ENCODE measurements at regions not wholly inside any gene's neighbourhood (a gene's known extent, or its start where the extent isn't known, plus 50 kb on each side); places are given as distances from the start of the nearest gene placed in this dataset.
A peak's percentile ranks its signal among the peaks of the same experiment; 100 is the strongest.

- Histone ChIP-seq H3K36me3 (no peaks in the 10 kb centered on the region), H3K27me3 (no peaks in the 10 kb centered on the region), H3K27ac (no peak overlapping the region), H3K4me3 (replicated peaks in 1 of 3) (no peak overlapping the region), H3K4me1 (peaks cover 0 to 7% of the 10 kb centered on the region in 2 donors), H3K9me3 (no peaks in the 10 kb centered on the region)
- WGBS, 2 donors: 43 to 49% methylated on average over 7 of the region's 7 CpGs
- TF ChIP-seq CTCF (IDR thresholded peaks at IDR 0.05): peak in 5 of 6 experiments; percentile 12 to 84 (median 66)
- no peak for TF ChIP-seq POLR2A (IDR thresholded peaks at IDR 0.05)
- peak; percentile 44 to 52 for DNase-seq
- intact Hi-C loops (cut with DNase I): loop anchor here (10.0 kb wide), 2 partner anchors 321 to 421 kb away; no protein-coding TSS in a partner anchor
Measured at GRCh38 chr2:237154082-237154638, 68.5 kb downstream of the COPS8 start.

- no peak overlapping the region for H3K4me3 ChIP-seq (replicated peaks in 1 of 3)
- H3K4me1 ChIP-seq: no peaks in the 10 kb centered on the region
- no peaks in the 10 kb centered on the region for H3K9me3 ChIP-seq
- 81 to 84% methylated on average over 8 to 11 of the region's 11 CpGs for WGBS, 2 donors
- intact Hi-C loops (cut with DNase I): loop anchor here (10.0 kb wide), 2 partner anchors 320 to 420 kb away; no protein-coding TSS in a partner anchor
- DNase-seq: no peak
- no peaks in the 10 kb centered on the region for H3K27me3 ChIP-seq
- no peak for TF ChIP-seq POLR2A (IDR thresholded peaks at IDR 0.05)
- no peaks in the 10 kb centered on the region for H3K36me3 ChIP-seq
- H3K27ac ChIP-seq: peak overlapping the region in 1 of 3 donors; percentile 70
Measured at GRCh38 chr2:237154884-237155851, 69.5 kb downstream of the COPS8 start.

DNA sequence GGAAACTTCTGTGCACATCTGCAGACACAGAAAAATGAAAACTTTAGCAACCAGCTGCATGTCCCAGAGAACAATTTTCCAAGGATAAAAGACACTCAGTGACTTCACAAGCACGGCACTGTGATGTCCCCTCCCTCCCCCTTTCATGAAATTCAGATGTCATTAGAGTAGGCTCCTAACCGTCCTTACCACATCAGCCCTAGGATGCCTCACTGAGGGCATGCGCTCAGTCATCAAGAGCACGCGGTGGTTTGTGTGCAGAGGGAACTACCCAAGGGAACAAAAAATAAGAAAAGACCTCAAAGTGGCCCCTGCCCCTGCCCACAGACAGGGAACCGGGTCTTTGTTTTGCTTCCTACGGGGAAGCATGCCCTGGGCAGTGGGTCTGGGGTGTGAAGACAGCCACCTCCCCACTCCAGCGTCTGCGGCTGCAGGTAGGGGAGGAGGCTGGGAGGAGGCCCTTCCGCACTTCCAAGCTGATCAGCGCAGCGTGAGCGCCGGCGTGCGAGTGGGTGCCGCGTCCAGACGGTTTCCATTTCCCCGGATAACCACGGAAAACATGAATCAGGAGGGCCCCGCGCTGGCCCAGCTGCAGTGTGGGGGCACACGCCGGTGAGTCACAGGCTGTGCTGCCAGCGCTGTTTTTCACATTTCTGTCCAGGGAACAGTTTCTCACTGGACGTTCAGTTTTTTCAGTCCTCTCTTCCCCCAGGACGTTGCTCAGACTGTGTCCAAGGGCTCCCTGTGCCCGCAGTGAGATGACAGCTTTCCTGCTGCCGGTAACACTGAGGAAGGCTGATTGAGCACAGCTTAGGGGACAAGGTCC is 70.6 kb downstream of the COPS8 start:
- DNase-seq: no peak
- Histone ChIP-seq H3K9me3 (no peaks in the 10 kb centered on the region), H3K4me1 (no peaks in the 10 kb centered on the region), H3K27me3 (no peaks in the 10 kb centered on the region), H3K36me3 (no peaks in the 10 kb centered on the region), H3K4me3 (replicated peaks in 1 of 3) (no peak overlapping the region), H3K27ac (peak overlapping the region in 2 of 3 donors; percentile 61 to 70)
- TF ChIP-seq POLR2A (IDR thresholded peaks at IDR 0.05) (no peak), CTCF (IDR thresholded peaks at IDR 0.05) (no peak)
- intact Hi-C loops (cut with DNase I): loop anchor here (10.0 kb wide), 2 partner anchors 319 to 419 kb away; no protein-coding TSS in a partner anchor
- WGBS, 2 donors: 51 to 60% methylated on average over 30 of the region's 30 CpGs

- H3K36me3 ChIP-seq: no peaks in the 10 kb centered on the region
- DNase-seq: no peak
- TF ChIP-seq POLR2A (IDR thresholded peaks at IDR 0.05) (no peak), CTCF (IDR thresholded peaks at IDR 0.05) (no peak)
- 85 to 89% methylated on average over 26 to 34 of the region's 34 CpGs for WGBS, 2 donors
- no peaks in the 10 kb centered on the region for H3K27me3 ChIP-seq
- no peaks in the 10 kb centered on the region for H3K9me3 ChIP-seq
- peak overlapping the region in 2 of 3 donors; percentile 61 to 70 for H3K27ac ChIP-seq
- intact Hi-C loops (cut with DNase I): loop anchor here (10.0 kb wide), 2 partner anchors 318 to 418 kb away; no protein-coding TSS in a partner anchor
- no peaks in the 10 kb centered on the region for H3K4me1 ChIP-seq
- no peak overlapping the region for H3K4me3 ChIP-seq (replicated peaks in 1 of 3)
Measured at GRCh38 chr2:237156857-237157779, 71.4 kb downstream of the COPS8 start.
